GM19239 (cell line): ENCODE measurements at regions not wholly inside any gene's neighbourhood (a gene's known extent, or its start where the extent isn't known, plus 50 kb on each side); places are given as distances from the start of the nearest gene placed in this dataset.

ENCODE experiments used
- DNase-seq: peaks from one replicate; pipeline ENCODE4 v3.0.0; 2011; ENCODE audit warnings: low spot score; ENCODE audit not compliant: insufficient read length
- FAIRE-seq: peaks from 2 replicates; lab custom pipeline; 2011; peaks lifted over from hg19 to GRCh38; lab: Jason Lieb, UNC

- no peak for DNase-seq
- FAIRE-seq, result no peak
Measured at GRCh38 chr14:98136012-98136789, 1135.8 kb downstream of the BCL11B start.

GRCh38 chr14:98137131-98138025, 1134.6 kb downstream of the BCL11B start:
- FAIRE-seq, result no peak

GRCh38 chr14:98138666-98139065, 1133.3 kb downstream of the BCL11B start:
- FAIRE-seq (no peak), DNase-seq (peak; percentile 4)

More at GRCh38 chr14:98137131-98138025, 1134.6 kb downstream of the BCL11B start:
- no peak for DNase-seq

GRCh38 chr14:98140862-98141530, 1131.0 kb downstream of the BCL11B start:
- DNase-seq (no peak), FAIRE-seq (no peak)

- no peak for FAIRE-seq
- DNase-seq, result no peak
Measured at GRCh38 chr14:98143566-98143965, 1128.4 kb downstream of the BCL11B start.

- no peak for FAIRE-seq
Measured at GRCh38 chr14:98144964-98145363, 1127.0 kb downstream of the BCL11B start.

GRCh38 chr14:98146416-98146815, 1125.6 kb downstream of the BCL11B start:
- no peak for FAIRE-seq

More at GRCh38 chr14:98144964-98145363, 1127.0 kb downstream of the BCL11B start:
- no peak for DNase-seq

GRCh38 chr14:98154254-98154653, 1117.7 kb downstream of the BCL11B start:
- FAIRE-seq (no peak), DNase-seq (no peak)

More at GRCh38 chr14:98146416-98146815, 1125.6 kb downstream of the BCL11B start:
- no peak for DNase-seq

- DNase-seq, result no peak
- no peak for FAIRE-seq
Measured at GRCh38 chr14:98156411-98156810, 1115.6 kb downstream of the BCL11B start.

- FAIRE-seq (no peak), DNase-seq (no peak)
Measured at GRCh38 chr14:98160901-98161300, 1111.1 kb downstream of the BCL11B start.

GRCh38 chr14:98161356-98161755, 1110.6 kb downstream of the BCL11B start:
- FAIRE-seq (no peak), DNase-seq (no peak)

- FAIRE-seq (no peak), DNase-seq (no peak)
Measured at GRCh38 chr14:98162856-98163805, 1108.9 kb downstream of the BCL11B start.

- no peak for FAIRE-seq
- no peak for DNase-seq
Measured at GRCh38 chr14:98163873-98164272, 1108.1 kb downstream of the BCL11B start.

GRCh38 chr14:98165976-98166375, 1106.0 kb downstream of the BCL11B start:
- no peak for FAIRE-seq
- no peak for DNase-seq

GRCh38 chr14:98167275-98167674, 1104.7 kb downstream of the BCL11B start:
- DNase-seq, result no peak
- no peak for FAIRE-seq

GRCh38 chr14:98167705-98168104, 1104.3 kb downstream of the BCL11B start:
- no peak for DNase-seq
- FAIRE-seq, result no peak

GRCh38 chr14:98168211-98168985, 1103.6 kb downstream of the BCL11B start:
- FAIRE-seq, result no peak
- DNase-seq, result no peak

GRCh38 chr14:98169170-98169587, 1102.8 kb downstream of the BCL11B start:
- no peak for DNase-seq
- no peak for FAIRE-seq

- FAIRE-seq (no peak), DNase-seq (no peak)
Measured at GRCh38 chr14:98170575-98170974, 1101.4 kb downstream of the BCL11B start.
